PC-9 (cell line): ENCODE measurements at regions not wholly inside any gene's neighbourhood (a gene's known extent, or its start where the extent isn't known, plus 50 kb on each side); places are given as distances from the start of the nearest gene placed in this dataset.
A peak's percentile ranks its signal among the peaks of the same experiment; 100 is the strongest.

Experiments used
- BruUV-seq: library from RNA; stranded (reverse); fragments of 400-500 nt; replicated peaks from 2 replicates; lab custom pipeline; 2021; lab: Mats Ljungman, UMichigan
- CTCF ChIA-PET: fragments of 300-600 bp; sonication (Branson Sonifier 250); formaldehyde crosslinking; loops from one replicate; lab custom pipeline; 2022; ENCODE audit warnings: antibody characterized with exemption; lab: Charles Lee
- POLR2A ChIA-PET: fragments of 300-600 bp; sonication (Branson Sonifier 250); formaldehyde crosslinking; loops from one replicate; lab custom pipeline; 2022; ENCODE audit warnings: antibody characterized with exemption; ENCODE audit not compliant: unreplicated experiment; lab: Charles Lee
- DNase-seq, 2 experiments: peaks; one replicate each; pipeline versions ENCODE4 v3.0.0 to v3.0.0-alpha.2; 2015 to 2022; ENCODE audit warnings: mixed read lengths in 1 of 2
- H2AFZ ChIP-seq: fragments of 200-600 bp; sonication (generic); 2 replicates; pipeline ENCODE4 v1.8.1; 2017; ENCODE audit warnings: antibody characterized with exemption
- H3F3A ChIP-seq: fragments of 200-600 bp; sonication (generic); 2 replicates; pipeline ENCODE4 v1.8.1; 2017; ENCODE audit warnings: antibody characterized with exemption, mild to moderate bottlenecking, low read depth; ENCODE audit not compliant: insufficient read depth
- H3K27ac ChIP-seq: fragments of 200-600 bp; sonication (generic); 2 replicates; pipeline ENCODE4 v1.6.1; 2016; ENCODE audit warnings: mixed run types
- H3K27me3 ChIP-seq: fragments of 200-600 bp; sonication (generic); 2 replicates; pipeline ENCODE4 v1.6.1; 2016; ENCODE audit warnings: low read depth, mixed run types; ENCODE audit not compliant: insufficient read depth
- H3K36me3 ChIP-seq: fragments of 200-600 bp; sonication (generic); 2 replicates; pipeline ENCODE4 v1.6.1; 2016; ENCODE audit warnings: low read depth, mixed run types
- H3K4me1 ChIP-seq: fragments of 200-600 bp; sonication (generic); replicated peaks from 2 replicates; pipeline ENCODE4 v1.6.1; 2016; ENCODE audit warnings: mixed run types; ENCODE audit not compliant: insufficient read depth
- H3K4me2 ChIP-seq: fragments of 200-600 bp; sonication (generic); 2 replicates; pipeline ENCODE4 v1.6.1; 2017; ENCODE audit warnings: mixed run types
- H3K4me3 ChIP-seq: fragments of 200-600 bp; sonication (generic); 2 replicates; pipeline ENCODE4 v1.6.1; 2016; ENCODE audit warnings: mixed run types
- H3K79me2 ChIP-seq: fragments of 200-600 bp; sonication (generic); 2 replicates; pipeline ENCODE4 v1.6.1; 2017; ENCODE audit warnings: low read depth, mixed run types
- H3K9me2 ChIP-seq: fragments of 200-600 bp; sonication (generic); 2 replicates; pipeline ENCODE4 v1.8.1; 2017; ENCODE audit warnings: mild to moderate bottlenecking; ENCODE audit not compliant: insufficient read depth
- H3K9me3 ChIP-seq: fragments of 200-600 bp; sonication (generic); 2 replicates; pipeline ENCODE4 v1.8.1; 2016; ENCODE audit warnings: low read depth; ENCODE audit not compliant: insufficient read depth
- H4K20me1 ChIP-seq: fragments of 200-600 bp; sonication (generic); 2 replicates; pipeline ENCODE4 v1.8.1; 2017; ENCODE audit not compliant: insufficient read depth
- CTCF ChIP-seq: fragments of 200-600 bp; sonication (generic); conservative IDR thresholded peaks from 2 replicates; pipeline ENCODE4 v1.6.1; 2017; ENCODE audit warnings: mixed run types, antibody characterized with exemption, mild to moderate bottlenecking, moderate library complexity
- EZH2 ChIP-seq: fragments of 200-600 bp; sonication (generic); IDR thresholded peaks from 2 replicates; pipeline ENCODE4 v1.8.0; 2017; ENCODE audit warnings: antibody characterized with exemption, low read depth
- intact Hi-C: fragments of 100-400 bp; cut with micrococcal nuclease; formaldehyde crosslinking; loops from one replicate; pipeline ENCODE4 v1.10.0; 2022; ENCODE audit not compliant: unreplicated experiment

- Histone ChIP-seq H3K27me3 (no peaks in the 10 kb centered on the region), H3K4me3 (no peak overlapping the region), H3K27ac (no peak overlapping the region), H3K9me3 (no peaks in the 10 kb centered on the region), H3K36me3 (no peaks in the 10 kb centered on the region), H2AFZ (no peak overlapping the region), H3K79me2 (no peaks in the 10 kb centered on the region), H3K9me2 (no peaks in the 10 kb centered on the region), H3K4me2 (no peak overlapping the region), H3K4me1 (no peaks in the 10 kb centered on the region), H3F3A (peaks cover 5% of the 10 kb centered on the region; the same call in 1 of the 2 replicates), H4K20me1 (no peaks in the 10 kb centered on the region)
- DNase-seq: no peak
- BruUV-seq: no TSS peak
- CTCF ChIA-PET: no interaction called here
- TF ChIP-seq CTCF (no peak), EZH2 (no peak)
- POLR2A ChIA-PET: no interaction called here
- intact Hi-C loops: no loop called here
Observed at GRCh38 chr18:48481092-48481491, 57.7 kb upstream of the CTIF start.

- no TSS peak for BruUV-seq
- Histone ChIP-seq H3K27ac (no peak overlapping the region), H4K20me1 (no peaks in the 10 kb centered on the region), H3K9me2 (no peaks in the 10 kb centered on the region), H3F3A (peaks cover 5% of the 10 kb centered on the region; the same call in 1 of the 2 replicates), H3K4me1 (no peaks in the 10 kb centered on the region), H3K4me3 (no peak overlapping the region), H3K36me3 (no peaks in the 10 kb centered on the region), H3K9me3 (no peaks in the 10 kb centered on the region), H3K4me2 (no peak overlapping the region), H2AFZ (no peak overlapping the region), H3K27me3 (no peaks in the 10 kb centered on the region), H3K79me2 (no peaks in the 10 kb centered on the region)
- CTCF ChIA-PET: no interaction called here
- DNase-seq: no peak
- intact Hi-C loops: no loop called here
- POLR2A ChIA-PET: no interaction called here
- TF ChIP-seq CTCF: no peak
- TF ChIP-seq EZH2: no peak
Observed at GRCh38 chr18:48479531-48479930, 59.3 kb upstream of the CTIF start.

GRCh38 chr18:48477348-48477747 lies 61.5 kb upstream of the CTIF start:
- BruUV-seq: no TSS peak
- peaks cover 5% of the 10 kb centered on the region; the same call in 1 of the 2 replicates for H3F3A ChIP-seq
- no peak overlapping the region for H3K27ac ChIP-seq
- ChIA-PET CTCF (no interaction called here), POLR2A (no interaction called here)
- H3K4me3 ChIP-seq: no peak overlapping the region
- H3K27me3 ChIP-seq: no peaks in the 10 kb centered on the region
- no peaks in the 10 kb centered on the region for H3K9me2 ChIP-seq
- TF ChIP-seq EZH2 (no peak), CTCF (no peak)
- H3K9me3 ChIP-seq: no peaks in the 10 kb centered on the region
- H3K79me2 ChIP-seq: no peaks in the 10 kb centered on the region
- no peaks in the 10 kb centered on the region for H4K20me1 ChIP-seq
- intact Hi-C loops: no loop called here
- DNase-seq: peak in 1 of 2 experiments; percentile 19
- no peak overlapping the region for H2AFZ ChIP-seq
- H3K4me1 ChIP-seq: no peaks in the 10 kb centered on the region
- no peak overlapping the region for H3K4me2 ChIP-seq
- no peaks in the 10 kb centered on the region for H3K36me3 ChIP-seq
